ENCODE measurements at regions not wholly inside any gene's neighbourhood (a gene's known extent, or its start where the extent isn't known, plus 50 kb on each side); places are given as distances from the start of the nearest gene placed in this dataset.
"Not testable (repeated sequence)": the region's sequence is repeated elsewhere in the genome, so short reads cannot be mapped to it uniquely, and the experiment has no call there.

DNA sequence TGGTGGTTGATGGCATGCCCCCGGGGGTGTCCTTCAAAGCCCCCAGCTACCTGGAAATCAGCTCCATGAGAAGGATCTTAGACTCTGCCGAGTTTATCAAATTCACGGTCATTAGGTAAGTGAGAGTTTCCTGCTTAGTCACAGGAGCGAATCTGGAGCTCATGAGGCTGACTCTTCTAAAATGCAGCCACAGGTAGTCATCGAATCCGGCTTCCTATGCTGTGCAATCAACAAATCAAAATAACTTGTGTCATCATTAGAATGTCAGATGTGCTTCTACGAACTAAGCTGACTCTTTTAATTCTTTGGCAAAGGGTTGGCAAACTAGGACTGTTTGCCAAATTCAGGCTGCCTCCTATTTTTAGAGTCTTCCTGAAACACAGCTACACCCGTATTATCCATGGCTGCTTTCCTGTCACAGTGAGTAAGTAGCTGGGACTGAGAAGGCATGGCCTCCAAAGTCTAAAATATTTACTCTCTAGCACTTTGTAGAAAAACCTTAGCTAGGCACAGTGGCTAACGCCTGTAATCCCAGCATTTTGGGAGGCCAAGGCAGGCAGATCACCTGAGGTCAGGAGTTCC lies 108.0 kb downstream of the NSUN5 start:
- H2AFZ ChIP-seq (ENCODE audit: low read length); H3K36me3 ChIP-seq (replicated peaks in 1 of 2; ENCODE audit: control insufficient read depth in 1 of 2, insufficient read depth in 2 of 2, low read length in 2 of 2); H3K4me2 ChIP-seq (ENCODE audit: low read depth, low read length); ATAC-seq; H3K4me1 ChIP-seq (ENCODE audit: insufficient read depth, low read length); intact Hi-C loops (cut with micrococcal nuclease; ENCODE audit: unreplicated experiment); H3K9ac ChIP-seq (ENCODE audit: insufficient read depth, low read depth, low read length); CTCF ChIA-PET (ENCODE audit: low intra/inter-chr PET ratio, low total read pairs); FAIRE-seq; H3K27me3 ChIP-seq (ENCODE audit: control insufficient read depth in 1 of 2, insufficient read depth in 2 of 2, low read length in 2 of 2); H4K20me1 ChIP-seq (ENCODE audit: insufficient read depth, low read length); H3K9me3 ChIP-seq (ENCODE audit: low read length); H3K4me3 ChIP-seq (replicated peaks in 1 of 3; ENCODE audit: insufficient read depth in 1 of 3, low read depth in 2 of 3, low read length in 3 of 3); POLR2A ChIA-PET; in situ Hi-C loops (cut with HindIII; ENCODE audit: extremely low pct_ligation_motif_present, low pct_unique_long_range_greater_than_20kb); DNase-seq (ENCODE audit: low spot score); H3K27ac ChIP-seq (ENCODE audit: extremely low read length, insufficient read depth, low read length); H3K79me2 ChIP-seq (ENCODE audit: insufficient read depth, low read length): not testable (repeated sequence)
- BruUV-seq (replicated peaks): TSS peak; percentile 56
- WGBS (ENCODE audit: low lambda C conversion rate): no CpG with 5 or more reads among the region's 9 CpGs

DNA sequence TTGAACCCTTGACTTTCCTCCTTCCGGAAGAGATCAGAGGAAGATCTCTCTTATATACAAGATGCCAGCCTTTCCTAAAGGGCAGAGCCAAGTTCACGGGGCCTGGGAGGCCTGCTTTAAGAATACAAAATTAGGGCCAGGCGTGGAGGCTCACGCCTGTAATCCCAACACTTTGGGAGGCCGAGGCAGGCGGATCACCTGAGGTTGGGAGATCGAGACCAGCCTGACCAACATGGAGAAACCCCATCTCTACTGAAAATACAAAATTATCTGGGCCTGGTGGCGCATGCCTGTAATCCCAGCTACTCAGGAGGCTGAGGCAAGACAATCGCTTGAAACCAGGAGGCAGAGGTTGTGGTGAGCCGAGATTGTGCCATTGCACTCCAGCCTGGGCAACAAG lies 108.2 kb upstream of the SPDYE9 start:
- H3K27me3 ChIP-seq (ENCODE audit: control insufficient read depth in 1 of 2, insufficient read depth in 2 of 2, low read length in 2 of 2); DNase-seq (ENCODE audit: low spot score); H3K36me3 ChIP-seq (replicated peaks in 1 of 2; ENCODE audit: control insufficient read depth in 1 of 2, insufficient read depth in 2 of 2, low read length in 2 of 2); POLR2A ChIA-PET; H4K20me1 ChIP-seq (ENCODE audit: insufficient read depth, low read length); H3K79me2 ChIP-seq (ENCODE audit: insufficient read depth, low read length); FAIRE-seq; ATAC-seq; H3K4me1 ChIP-seq (ENCODE audit: insufficient read depth, low read length); H3K4me3 ChIP-seq (replicated peaks in 1 of 3; ENCODE audit: insufficient read depth in 1 of 3, low read depth in 2 of 3, low read length in 3 of 3); in situ Hi-C loops (cut with HindIII; ENCODE audit: extremely low pct_ligation_motif_present, low pct_unique_long_range_greater_than_20kb); BruUV-seq (replicated peaks); CTCF ChIA-PET (ENCODE audit: low intra/inter-chr PET ratio, low total read pairs); H3K9me3 ChIP-seq (ENCODE audit: low read length); intact Hi-C loops (cut with micrococcal nuclease; ENCODE audit: unreplicated experiment); H2AFZ ChIP-seq (ENCODE audit: low read length); H3K9ac ChIP-seq (ENCODE audit: insufficient read depth, low read depth, low read length); H3K27ac ChIP-seq (ENCODE audit: extremely low read length, insufficient read depth, low read length); H3K4me2 ChIP-seq (ENCODE audit: low read depth, low read length): not testable (repeated sequence)
- WGBS (ENCODE audit: low lambda C conversion rate): 99% methylated on average over 9 of the region's 10 CpGs

DNA sequence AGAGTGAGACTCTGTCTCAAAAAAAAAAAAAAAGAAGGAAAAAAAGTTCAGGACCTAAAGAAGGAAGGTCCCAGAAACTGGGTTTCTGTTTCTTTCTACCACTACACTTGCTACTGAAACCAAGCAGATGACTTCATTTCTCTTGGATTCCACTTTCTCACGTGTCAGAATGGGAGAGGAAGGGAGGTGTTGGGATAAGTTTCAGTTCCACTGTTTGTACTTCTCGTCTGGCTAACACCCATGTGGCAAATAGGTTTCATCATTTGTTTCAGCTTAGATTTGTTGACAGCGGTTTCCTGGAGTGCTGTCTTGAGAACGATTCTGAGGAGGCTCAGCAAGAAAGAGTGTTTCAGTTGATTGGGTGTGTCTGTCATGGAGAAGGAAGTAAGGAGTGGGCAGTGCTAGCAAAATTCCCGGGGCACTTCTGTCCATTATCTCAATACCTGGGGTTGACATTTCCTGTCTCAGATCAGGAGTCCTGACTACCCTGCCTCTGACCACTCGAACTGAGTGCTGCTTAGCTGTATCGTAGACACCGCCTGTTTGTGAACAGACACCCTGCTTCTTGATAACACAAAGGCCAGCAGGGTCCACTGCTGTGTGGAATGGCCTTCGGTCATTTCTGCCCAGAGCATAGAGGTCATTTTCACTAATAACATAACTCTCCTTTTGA lies 104.8 kb upstream of the SPDYE9 start:
- H3K79me2 ChIP-seq (ENCODE audit: insufficient read depth, low read length); H2AFZ ChIP-seq (ENCODE audit: low read length); H3K4me3 ChIP-seq (replicated peaks in 1 of 3; ENCODE audit: insufficient read depth in 1 of 3, low read depth in 2 of 3, low read length in 3 of 3); H3K9me3 ChIP-seq (ENCODE audit: low read length); ATAC-seq; in situ Hi-C loops (cut with HindIII; ENCODE audit: extremely low pct_ligation_motif_present, low pct_unique_long_range_greater_than_20kb); intact Hi-C loops (cut with micrococcal nuclease; ENCODE audit: unreplicated experiment); CTCF ChIA-PET (ENCODE audit: low intra/inter-chr PET ratio, low total read pairs); DNase-seq (ENCODE audit: low spot score); H3K27me3 ChIP-seq (ENCODE audit: control insufficient read depth in 1 of 2, insufficient read depth in 2 of 2, low read length in 2 of 2); H3K4me2 ChIP-seq (ENCODE audit: low read depth, low read length); H4K20me1 ChIP-seq (ENCODE audit: insufficient read depth, low read length); H3K36me3 ChIP-seq (replicated peaks in 1 of 2; ENCODE audit: control insufficient read depth in 1 of 2, insufficient read depth in 2 of 2, low read length in 2 of 2); POLR2A ChIA-PET; H3K9ac ChIP-seq (ENCODE audit: insufficient read depth, low read depth, low read length); H3K4me1 ChIP-seq (ENCODE audit: insufficient read depth, low read length); H3K27ac ChIP-seq (ENCODE audit: extremely low read length, insufficient read depth, low read length); FAIRE-seq: not testable (repeated sequence)
- WGBS (ENCODE audit: low lambda C conversion rate): 75% methylated on average over 1 of the region's 9 CpGs
- TSS peak; percentile 47 for BruUV-seq (replicated peaks)

DNA sequence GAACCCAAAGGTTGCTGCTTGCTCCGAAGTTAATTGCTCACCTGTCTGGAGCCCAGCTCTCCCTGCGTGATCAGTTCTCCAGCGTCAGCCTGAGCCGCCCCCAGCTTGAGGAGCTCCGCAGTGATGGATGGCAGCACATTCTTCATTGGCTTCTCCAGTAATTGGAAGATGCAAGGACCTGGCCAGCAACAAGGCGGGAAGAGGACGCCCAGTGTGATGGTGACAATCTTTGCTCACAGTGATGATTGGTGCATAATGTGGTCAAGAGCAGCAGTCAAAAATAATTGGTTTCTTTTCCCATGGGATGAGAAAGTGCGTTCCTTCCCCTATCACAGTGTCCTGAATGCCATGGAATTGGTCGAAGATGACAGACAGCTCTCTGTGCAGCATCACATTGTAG lies 102.4 kb upstream of the SPDYE9 start:
- H3K36me3 ChIP-seq (replicated peaks in 1 of 2; ENCODE audit: control insufficient read depth in 1 of 2, insufficient read depth in 2 of 2, low read length in 2 of 2); CTCF ChIA-PET (ENCODE audit: low intra/inter-chr PET ratio, low total read pairs); H3K9ac ChIP-seq (ENCODE audit: insufficient read depth, low read depth, low read length); H2AFZ ChIP-seq (ENCODE audit: low read length); intact Hi-C loops (cut with micrococcal nuclease; ENCODE audit: unreplicated experiment); FAIRE-seq; H3K79me2 ChIP-seq (ENCODE audit: insufficient read depth, low read length); H3K27me3 ChIP-seq (ENCODE audit: control insufficient read depth in 1 of 2, insufficient read depth in 2 of 2, low read length in 2 of 2); H3K9me3 ChIP-seq (ENCODE audit: low read length); POLR2A ChIA-PET; in situ Hi-C loops (cut with HindIII; ENCODE audit: extremely low pct_ligation_motif_present, low pct_unique_long_range_greater_than_20kb); H3K4me1 ChIP-seq (ENCODE audit: insufficient read depth, low read length); BruUV-seq (replicated peaks); DNase-seq (ENCODE audit: low spot score); H3K4me3 ChIP-seq (replicated peaks in 1 of 3; ENCODE audit: insufficient read depth in 1 of 3, low read depth in 2 of 3, low read length in 3 of 3); H3K4me2 ChIP-seq (ENCODE audit: low read depth, low read length); H3K27ac ChIP-seq (ENCODE audit: extremely low read length, insufficient read depth, low read length); H4K20me1 ChIP-seq (ENCODE audit: insufficient read depth, low read length): not testable (repeated sequence)
- WGBS (ENCODE audit: low lambda C conversion rate): no CpG with 5 or more reads among the region's 9 CpGs
- ATAC-seq: peak; percentile 37; the same call in 2 of the 3 replicates

Measured in HepG2 (cell line).